Smooth muscle cell (in vitro differentiated cells): ENCODE measurements at regions not wholly inside any gene's neighbourhood (a gene's known extent, or its start where the extent isn't known, plus 50 kb on each side); places are given as distances from the start of the nearest gene placed in this dataset.

Source experiments
- DNase-seq: peaks from one replicate; lab custom pipeline; 2025; ENCODE audit not compliant: unreplicated experiment; lab: John Stamatoyannopoulos, UW
- H2AFZ ChIP-seq: fragments of 200-600 bp; sonication (generic); 2 replicates; pipeline ENCODE4 v1.6.0; 2016; ENCODE audit warnings: antibody characterized with exemption, low read depth, mild to moderate bottlenecking
- H3F3A ChIP-seq: fragments of 200-600 bp; sonication (generic); 2 replicates; pipeline ENCODE4 v1.6.0; 2017; ENCODE audit warnings: antibody characterized with exemption, low read depth
- H3K27ac ChIP-seq: fragments of 200-600 bp; sonication (generic); 2 replicates; pipeline ENCODE4 v1.5.1; 2016; ENCODE audit warnings: low read depth, mild to moderate bottlenecking
- H3K27me3 ChIP-seq: fragments of 200-600 bp; sonication (generic); 2 replicates; pipeline ENCODE4 v1.6.1; 2016; ENCODE audit warnings: low read depth, mild to moderate bottlenecking
- H3K36me3 ChIP-seq: fragments of 200-600 bp; sonication (generic); 2 replicates; pipeline ENCODE4 v1.5.1; 2016; ENCODE audit warnings: low read depth
- H3K4me1 ChIP-seq: fragments of 200-600 bp; sonication (generic); 2 replicates; pipeline ENCODE4 v1.5.1; 2016; ENCODE audit warnings: low read depth
- H3K4me2 ChIP-seq: fragments of 200-600 bp; sonication (generic); 2 replicates; pipeline ENCODE4 v1.6.0; 2016; ENCODE audit warnings: mild to moderate bottlenecking
- H3K4me3 ChIP-seq: fragments of 200-600 bp; sonication (generic); 2 replicates; pipeline ENCODE4 v1.5.1; 2016; ENCODE audit warnings: mild to moderate bottlenecking
- H3K79me2 ChIP-seq: fragments of 200-600 bp; sonication (generic); 2 replicates; pipeline ENCODE4 v1.6.0; 2016; ENCODE audit warnings: low read depth, mild to moderate bottlenecking
- H3K9ac ChIP-seq: fragments of 200-600 bp; sonication (generic); 2 replicates; pipeline ENCODE4 v1.6.0; 2016; ENCODE audit warnings: low read depth
- H3K9me3 ChIP-seq: fragments of 200-600 bp; sonication (generic); replicated peaks from 2 replicates; pipeline ENCODE4 v1.5.1; 2016; ENCODE audit warnings: low read depth
- H4K20me1 ChIP-seq: fragments of 200-600 bp; sonication (generic); 2 replicates; pipeline ENCODE4 v1.6.0; 2016; ENCODE audit warnings: low read depth
- WGBS: methylation state at CpG from one replicate; pipeline ENCODE4 v1.1.7; 2016; ENCODE audit warnings: low lambda C conversion rate; 5-methylcytosine and 5-hydroxymethylcytosine counted together
- TF ChIP-seq, protein P1 (sequence below): fragments of 200-600 bp; sonication (generic); IDR thresholded peaks from 2 replicates; pipeline ENCODE4 v1.5.1; 2017; ENCODE audit warnings: borderline replicate concordance, mild to moderate bottlenecking, antibody characterized with exemption; ENCODE audit not compliant: insufficient read depth, poor library complexity, severe bottlenecking

DNA sequence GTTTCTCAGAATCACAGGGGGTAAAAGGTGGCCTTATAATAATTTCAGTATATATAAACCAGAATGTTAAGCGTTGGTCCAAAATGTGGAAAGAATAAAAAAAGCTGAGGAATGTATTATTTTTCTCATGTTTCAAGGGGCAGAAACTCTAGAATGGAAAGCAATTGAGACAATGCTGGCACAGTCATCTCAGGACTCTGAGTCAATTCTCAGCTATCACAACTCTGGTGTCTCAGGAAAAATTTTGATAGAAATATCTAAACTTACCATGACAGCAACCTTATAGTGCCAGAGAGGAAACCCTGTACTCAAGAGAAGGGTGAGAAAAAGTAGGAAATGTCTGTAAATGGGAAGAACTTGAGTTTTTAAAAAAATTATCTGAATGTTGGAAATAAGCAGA, 1189.4 kb upstream of the NUDT12 start:
- Histone ChIP-seq H3K27ac (no peak overlapping the region), H3K4me1 (no peaks in the 10 kb centered on the region), H3K36me3 (no peaks in the 10 kb centered on the region), H3F3A (no peaks in the 10 kb centered on the region), H3K27me3 (no peaks in the 10 kb centered on the region), H3K4me3 (no peak overlapping the region), H3K9ac (no peak overlapping the region), H3K4me2 (no peak overlapping the region), H2AFZ (no peak overlapping the region), H3K79me2 (no peaks in the 10 kb centered on the region), H3K9me3 (no peaks in the 10 kb centered on the region), H4K20me1 (no peaks in the 10 kb centered on the region)
- no peak for DNase-seq
- TF ChIP-seq, protein P1, sequence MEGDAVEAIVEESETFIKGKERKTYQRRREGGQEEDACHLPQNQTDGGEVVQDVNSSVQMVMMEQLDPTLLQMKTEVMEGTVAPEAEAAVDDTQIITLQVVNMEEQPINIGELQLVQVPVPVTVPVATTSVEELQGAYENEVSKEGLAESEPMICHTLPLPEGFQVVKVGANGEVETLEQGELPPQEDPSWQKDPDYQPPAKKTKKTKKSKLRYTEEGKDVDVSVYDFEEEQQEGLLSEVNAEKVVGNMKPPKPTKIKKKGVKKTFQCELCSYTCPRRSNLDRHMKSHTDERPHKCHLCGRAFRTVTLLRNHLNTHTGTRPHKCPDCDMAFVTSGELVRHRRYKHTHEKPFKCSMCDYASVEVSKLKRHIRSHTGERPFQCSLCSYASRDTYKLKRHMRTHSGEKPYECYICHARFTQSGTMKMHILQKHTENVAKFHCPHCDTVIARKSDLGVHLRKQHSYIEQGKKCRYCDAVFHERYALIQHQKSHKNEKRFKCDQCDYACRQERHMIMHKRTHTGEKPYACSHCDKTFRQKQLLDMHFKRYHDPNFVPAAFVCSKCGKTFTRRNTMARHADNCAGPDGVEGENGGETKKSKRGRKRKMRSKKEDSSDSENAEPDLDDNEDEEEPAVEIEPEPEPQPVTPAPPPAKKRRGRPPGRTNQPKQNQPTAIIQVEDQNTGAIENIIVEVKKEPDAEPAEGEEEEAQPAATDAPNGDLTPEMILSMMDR = no peak
- WGBS = 97% methylated on average over 1 of the region's 1 CpG

DNA sequence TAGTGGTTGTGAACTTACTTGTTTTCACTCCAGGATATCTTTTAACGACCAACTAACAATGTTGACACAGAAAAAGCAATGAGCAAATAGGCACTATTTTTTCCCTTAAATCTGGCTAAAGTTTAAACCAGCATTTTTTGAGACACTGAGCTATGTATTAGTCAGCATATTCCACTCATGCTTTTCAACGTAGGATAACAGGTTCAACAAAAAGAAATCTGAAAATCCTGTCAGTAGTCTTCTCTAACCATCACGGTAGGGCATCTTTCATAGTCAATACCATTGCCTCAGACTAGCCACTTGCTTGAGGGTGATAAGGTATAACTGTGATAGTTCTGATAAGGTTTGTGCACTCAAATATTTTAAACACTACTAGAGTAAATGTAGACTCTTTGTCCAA, 1177.3 kb upstream of the NUDT12 start:
- H4K20me1 ChIP-seq = no peaks in the 10 kb centered on the region
- no peaks in the 10 kb centered on the region for H3K79me2 ChIP-seq
- no peak overlapping the region for H3K4me2 ChIP-seq
- WGBS = 45% methylated on average over 3 of the region's 3 CpGs
- no peak overlapping the region for H2AFZ ChIP-seq
- H3K27ac ChIP-seq = no peak overlapping the region
- no peaks in the 10 kb centered on the region for H3K27me3 ChIP-seq
- TF ChIP-seq, protein P1 = no peak
- H3K9ac ChIP-seq = no peak overlapping the region
- H3K4me3 ChIP-seq = no peak overlapping the region
- no peaks in the 10 kb centered on the region for H3K4me1 ChIP-seq
- H3F3A ChIP-seq = no peaks in the 10 kb centered on the region
- no peaks in the 10 kb centered on the region for H3K9me3 ChIP-seq
- H3K36me3 ChIP-seq = no peaks in the 10 kb centered on the region
- DNase-seq = no peak

DNA sequence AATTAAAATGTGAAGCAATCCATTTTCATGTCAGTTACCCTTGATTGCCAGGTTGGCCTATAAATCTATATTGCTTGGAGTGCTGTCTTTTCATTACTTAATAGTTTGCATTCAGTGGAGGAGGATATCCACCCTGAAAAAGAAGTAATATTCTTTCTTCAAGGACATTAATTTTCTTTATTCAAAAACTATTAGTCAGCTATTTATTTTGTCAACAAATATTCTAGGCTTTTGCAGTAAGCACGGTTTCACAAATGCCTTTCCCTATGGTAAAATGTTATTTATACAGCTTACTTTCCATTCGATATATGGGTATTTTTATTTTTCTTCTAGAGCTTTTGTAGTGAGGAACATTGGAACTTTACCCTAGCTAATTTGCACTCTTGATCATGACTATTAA, 1176.9 kb upstream of the NUDT12 start:
- Histone ChIP-seq H4K20me1 (no peaks in the 10 kb centered on the region), H3K4me1 (no peaks in the 10 kb centered on the region), H3K79me2 (no peaks in the 10 kb centered on the region), H2AFZ (no peak overlapping the region), H3K9ac (no peak overlapping the region), H3K36me3 (no peaks in the 10 kb centered on the region), H3K27me3 (no peaks in the 10 kb centered on the region), H3K4me3 (no peak overlapping the region), H3K9me3 (no peaks in the 10 kb centered on the region), H3K4me2 (no peak overlapping the region), H3F3A (no peaks in the 10 kb centered on the region), H3K27ac (no peak overlapping the region)
- TF ChIP-seq, protein P1 = no peak
- DNase-seq = no peak
- 71% methylated on average over 2 of the region's 2 CpGs for WGBS

DNA sequence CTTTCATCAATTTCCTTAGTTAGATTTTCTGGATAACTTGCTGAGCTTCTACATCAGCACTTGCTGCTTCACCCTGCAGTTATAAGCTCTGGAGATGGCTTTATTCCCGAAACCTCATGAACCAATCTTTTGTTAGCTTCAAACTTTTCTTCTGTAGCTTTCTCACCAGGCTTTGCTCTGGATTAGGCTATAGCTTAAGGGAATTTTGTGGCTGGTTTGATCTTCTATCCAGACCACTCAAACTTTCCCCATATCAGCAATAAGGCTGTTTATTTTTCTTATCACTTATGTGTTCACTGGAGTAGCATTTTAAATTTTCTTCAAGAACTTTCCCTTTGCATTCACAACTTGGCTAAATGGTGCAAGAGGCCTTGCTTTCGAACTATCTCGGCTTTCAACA, 1173.5 kb upstream of the NUDT12 start:
- H3K4me1 ChIP-seq = no peaks in the 10 kb centered on the region
- H3K79me2 ChIP-seq = no peaks in the 10 kb centered on the region
- no peak overlapping the region for H3K4me3 ChIP-seq
- H4K20me1 ChIP-seq = no peaks in the 10 kb centered on the region
- no peak for DNase-seq
- H3K36me3 ChIP-seq = no peaks in the 10 kb centered on the region
- H3K27ac ChIP-seq = no peak overlapping the region
- no peaks in the 10 kb centered on the region for H3K27me3 ChIP-seq
- H3K4me2 ChIP-seq = peak overlapping the region; percentile 35
- WGBS = 18% methylated on average over 3 of the region's 3 CpGs
- H3F3A ChIP-seq = no peaks in the 10 kb centered on the region
- H3K9ac ChIP-seq = no peak overlapping the region
- no peaks in the 10 kb centered on the region for H3K9me3 ChIP-seq
- TF ChIP-seq, protein P1 = no peak
- H2AFZ ChIP-seq = no peak overlapping the region
